COR-L47 (cell line): ENCODE measurements at regions not wholly inside any gene's neighbourhood (a gene's known extent, or its start where the extent isn't known, plus 50 kb on each side); places are given as distances from the start of the nearest gene placed in this dataset.
"Not testable (repeated sequence)": the region's sequence is repeated elsewhere in the genome, so short reads cannot be mapped to it uniquely, and the experiment has no call there.

Experiments used
- DNase-seq: peaks from one replicate; lab custom pipeline; 2025; lab: John Stamatoyannopoulos, UW

DNA sequence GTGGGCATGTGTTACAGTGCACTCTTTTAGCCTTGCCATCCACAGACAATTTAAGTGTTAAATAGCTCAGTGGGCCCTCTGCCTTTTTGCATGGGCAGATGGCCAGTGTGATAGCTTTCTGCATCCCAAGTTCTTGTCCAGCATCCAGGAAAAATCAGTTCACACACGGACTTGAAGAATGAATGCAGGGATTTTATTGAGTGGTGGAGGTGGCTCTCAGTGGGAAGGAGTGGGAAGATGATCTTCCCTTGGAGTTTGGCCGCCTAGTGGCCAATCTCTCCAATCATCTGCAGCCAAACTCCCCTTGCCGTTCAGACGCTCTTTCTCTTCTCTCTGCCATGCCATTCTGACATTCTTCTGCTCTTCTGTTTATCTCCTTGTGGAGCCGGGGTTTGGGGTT lies 322.4 kb upstream of the GRAMD2B start:
- DNase-seq, result no peak

- DNase-seq, result no peak
Measured at GRCh38 chr5:126101901-126102300, 321.3 kb upstream of the GRAMD2B start.

DNA sequence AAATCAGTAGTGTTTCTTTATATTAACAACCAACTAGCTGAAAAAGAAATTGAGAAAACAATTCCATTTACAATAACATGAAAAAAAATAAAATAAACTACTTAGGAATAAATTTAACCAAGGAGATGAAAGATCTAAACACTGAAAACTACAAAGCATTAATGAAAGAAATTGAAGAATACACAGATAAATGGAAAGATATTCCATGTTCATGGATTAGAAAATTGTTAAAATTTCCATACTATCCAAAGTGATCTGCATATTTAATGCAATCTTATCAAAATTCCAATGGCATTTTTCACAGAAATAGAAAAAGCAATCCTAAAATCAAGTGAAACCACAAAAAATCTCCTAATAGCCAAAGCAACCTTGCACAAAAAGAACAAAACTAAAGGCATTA lies 320.2 kb upstream of the GRAMD2B start:
- no peak for DNase-seq

GRCh38 chr5:126103868-126104267 lies 319.3 kb upstream of the GRAMD2B start:
- DNase-seq, result no peak

DNA sequence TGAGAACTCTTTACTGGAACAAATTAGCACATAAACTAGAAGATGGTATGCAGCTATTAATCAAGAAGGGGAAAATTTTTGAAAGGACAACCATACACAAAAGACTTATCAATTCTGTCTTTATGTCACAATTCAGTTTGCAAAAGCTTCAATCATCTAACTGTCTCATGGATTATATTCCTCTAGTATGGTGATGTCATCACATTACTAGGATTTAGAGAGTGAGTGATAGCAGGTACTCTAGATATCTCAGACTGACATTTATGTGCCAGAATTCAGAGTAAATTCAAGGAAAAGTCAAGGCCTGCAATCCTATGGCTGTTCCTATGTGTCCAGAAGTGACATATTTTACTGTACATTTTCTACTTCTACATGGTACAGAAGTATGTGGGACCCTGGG lies 318.9 kb upstream of the GRAMD2B start:
- no peak for DNase-seq

GRCh38 chr5:126104951-126105350 lies 318.3 kb upstream of the GRAMD2B start:
- no peak for DNase-seq

GRCh38 chr5:126106029-126106428 lies 317.2 kb upstream of the GRAMD2B start:
- no peak for DNase-seq

DNA sequence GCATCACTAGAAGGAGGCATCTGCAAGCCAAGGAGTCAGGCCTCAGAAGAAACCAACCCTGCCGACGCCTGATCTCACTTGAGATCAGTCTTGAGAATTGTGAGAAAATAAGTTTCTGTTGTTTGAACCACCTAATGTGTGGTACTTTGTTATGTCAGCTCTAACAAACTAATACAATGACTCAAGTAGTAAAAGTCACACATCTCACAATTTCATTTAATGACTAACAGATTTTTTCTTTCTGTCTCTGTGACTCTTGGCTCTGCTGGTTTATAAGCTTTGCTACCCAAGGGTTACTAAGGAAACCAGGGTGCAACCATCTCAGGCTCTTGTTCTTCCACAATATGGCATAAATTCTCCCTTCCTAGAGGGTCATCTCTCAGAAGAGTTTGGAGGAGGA lies 315.8 kb upstream of the GRAMD2B start:
- no peak for DNase-seq

DNA sequence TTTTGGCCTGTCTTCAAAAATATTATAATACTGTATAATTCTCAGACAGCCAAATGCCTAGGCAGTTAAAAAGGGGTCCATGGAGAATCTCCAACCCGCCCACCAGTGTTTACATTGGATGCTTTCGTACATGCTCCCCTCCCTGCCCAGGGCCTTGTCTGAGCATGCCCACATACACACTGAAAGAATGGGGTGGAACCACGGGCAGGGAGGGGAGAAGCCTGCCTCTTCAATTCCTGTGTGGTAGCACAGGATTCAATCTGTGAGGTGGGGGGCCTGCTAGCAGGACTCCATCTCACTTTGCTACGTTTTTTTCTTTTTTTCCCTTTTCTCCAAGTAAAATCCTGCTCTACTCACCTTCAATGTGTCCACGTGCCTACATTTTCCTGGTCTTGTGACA lies 314.7 kb upstream of the GRAMD2B start:
- DNase-seq, result no peak

DNA sequence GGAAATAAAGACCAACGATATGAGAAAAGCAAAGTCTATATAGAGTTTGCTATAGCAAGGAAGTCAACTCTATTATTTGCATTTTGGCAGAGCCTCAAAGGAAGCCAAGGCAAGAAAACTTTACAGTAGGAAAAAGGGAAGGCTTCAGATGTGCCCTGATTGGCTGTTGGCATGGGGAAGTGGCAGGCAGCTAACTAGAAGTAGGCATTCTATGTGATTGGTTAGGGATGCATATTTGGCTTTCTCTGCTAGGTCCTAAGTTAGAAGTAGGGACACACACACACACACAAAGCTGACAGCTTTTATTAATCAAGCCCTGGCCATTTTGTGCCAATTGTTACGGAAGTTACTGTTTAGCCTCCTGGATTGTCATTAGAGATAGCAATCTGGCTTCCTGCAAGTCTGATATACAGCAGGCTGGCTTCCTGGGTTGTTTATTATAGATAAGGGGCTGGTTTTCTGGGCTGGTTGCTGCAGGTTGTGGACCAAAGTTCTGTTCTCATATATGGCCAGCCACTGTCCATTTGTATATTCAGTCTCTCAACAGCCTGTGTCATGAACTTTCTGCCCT lies 308.1 kb upstream of the GRAMD2B start:
- no peak for DNase-seq

DNA sequence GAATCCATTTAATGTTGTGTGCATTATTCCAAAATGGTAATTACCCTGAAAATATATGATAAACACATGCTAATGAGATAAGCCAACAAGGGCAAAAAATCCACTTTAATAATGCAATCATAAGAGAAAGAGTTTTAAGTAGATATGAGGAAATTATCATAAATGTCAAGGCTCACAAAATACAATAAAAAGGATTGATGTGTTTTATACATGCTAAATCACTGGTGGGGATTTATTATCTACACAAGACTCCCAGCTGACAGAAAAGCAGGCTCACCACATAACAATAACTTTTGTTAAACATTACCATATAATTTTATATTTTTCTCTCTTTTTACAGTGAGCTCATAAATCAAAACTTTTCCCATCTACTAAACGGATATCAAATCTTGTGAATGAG lies 306.2 kb upstream of the GRAMD2B start:
- no peak for DNase-seq

- no peak for DNase-seq
Measured at GRCh38 chr5:126119887-126120442, 303.2 kb upstream of the GRAMD2B start.

DNA sequence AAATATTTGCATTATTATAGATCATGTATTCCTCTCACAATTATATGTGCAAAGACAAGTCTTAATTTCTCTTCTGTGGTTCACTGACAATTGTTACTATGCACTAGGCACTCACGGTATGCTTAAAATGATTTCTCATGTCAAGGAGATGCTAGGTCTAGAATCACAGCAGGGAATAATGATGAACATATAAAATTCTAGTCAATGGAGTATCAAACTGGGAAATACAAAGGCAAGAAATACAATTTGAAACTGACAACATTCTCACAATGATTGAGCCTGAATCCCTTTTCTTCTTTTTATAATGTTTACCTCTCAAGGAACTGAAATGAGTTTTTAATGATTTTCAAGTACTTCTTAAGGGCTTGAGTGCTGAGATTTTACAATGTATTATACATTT lies 302.3 kb upstream of the GRAMD2B start:
- no peak for DNase-seq

- no peak for DNase-seq
Measured at GRCh38 chr5:126122942-126123341, 300.3 kb upstream of the GRAMD2B start.

GRCh38 chr5:126124706-126125345 lies 298.4 kb upstream of the GRAMD2B start:
- no peak for DNase-seq

DNA sequence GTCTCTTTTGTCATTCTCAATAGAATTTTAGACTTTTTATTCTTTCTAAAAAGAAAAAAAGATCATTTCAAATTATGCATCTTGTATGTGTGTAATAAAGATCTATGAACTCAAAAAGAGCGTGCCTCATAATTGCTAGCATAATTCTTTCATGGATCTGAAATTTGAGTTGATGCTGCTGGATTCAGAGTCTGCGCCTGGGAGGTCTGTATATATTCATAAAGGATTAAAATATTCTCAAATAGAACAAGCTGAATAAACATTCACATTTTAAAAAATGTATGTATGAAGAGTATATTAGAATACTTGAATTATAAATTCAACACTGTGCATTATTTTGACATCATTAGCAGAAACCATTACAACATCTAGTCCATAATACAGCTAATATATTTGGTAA lies 297.8 kb upstream of the GRAMD2B start:
- no peak for DNase-seq

DNA sequence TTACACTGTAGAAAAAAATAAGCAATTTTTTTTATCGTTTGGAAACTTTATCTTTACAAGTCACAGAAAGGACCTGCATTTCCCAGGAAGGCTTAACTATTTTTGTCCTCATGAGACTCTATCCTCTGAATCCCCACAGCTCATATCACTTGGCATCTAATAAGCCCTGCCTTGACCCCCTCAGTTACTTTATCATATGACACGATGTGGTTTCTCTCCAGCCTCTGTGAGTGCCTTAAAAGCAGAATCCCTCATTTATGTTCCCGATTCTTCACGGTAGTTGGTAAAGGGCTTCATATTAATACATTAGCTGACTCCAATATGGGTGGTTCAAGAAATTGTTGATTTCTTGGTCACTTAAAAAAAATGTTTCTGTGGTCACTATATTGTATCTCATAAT lies 296.6 kb upstream of the GRAMD2B start:
- no peak for DNase-seq

GRCh38 chr5:126127371-126127770 lies 295.8 kb upstream of the GRAMD2B start:
- not testable (repeated sequence) for DNase-seq

DNA sequence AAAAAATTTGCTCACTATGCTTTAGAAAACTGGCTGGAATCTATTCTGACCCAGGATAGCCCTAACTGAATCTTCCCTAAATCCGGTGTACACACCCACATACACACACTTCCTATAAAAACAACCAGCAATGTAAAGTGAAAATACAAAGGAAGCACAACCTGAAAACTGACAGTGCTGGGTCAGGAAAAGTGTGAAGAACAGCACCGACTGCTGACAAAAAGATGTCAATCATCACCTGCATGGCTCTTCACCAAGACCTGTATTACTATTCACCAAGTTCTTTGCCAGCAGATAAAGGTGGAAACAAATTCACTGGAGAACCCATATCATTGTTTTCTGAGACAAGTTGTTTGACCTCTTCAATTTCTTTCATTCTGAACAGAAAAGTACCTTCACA lies 293.8 kb upstream of the GRAMD2B start:
- DNase-seq, result no peak

GRCh38 chr5:126133424-126133823 lies 289.8 kb upstream of the GRAMD2B start:
- DNase-seq, result no peak

DNA sequence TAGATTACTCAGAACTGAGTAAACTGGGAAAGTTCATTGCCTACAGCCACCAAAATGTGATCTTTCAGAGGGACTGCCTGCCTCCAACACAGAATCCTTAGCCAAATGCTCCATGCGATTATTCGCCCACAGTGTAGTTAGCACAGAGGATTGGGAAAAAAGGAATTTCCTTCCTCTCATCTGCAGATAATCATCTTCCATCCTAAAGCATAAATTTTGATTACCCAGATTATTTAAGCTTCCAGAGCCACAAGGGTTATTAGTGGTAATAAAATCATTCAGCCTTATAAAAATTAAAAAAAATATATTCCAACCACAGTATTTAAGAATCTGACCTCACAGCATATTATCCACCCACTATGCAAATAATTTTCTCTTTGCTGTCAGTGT lies 285.3 kb upstream of the GRAMD2B start:
- DNase-seq, result no peak

DNA sequence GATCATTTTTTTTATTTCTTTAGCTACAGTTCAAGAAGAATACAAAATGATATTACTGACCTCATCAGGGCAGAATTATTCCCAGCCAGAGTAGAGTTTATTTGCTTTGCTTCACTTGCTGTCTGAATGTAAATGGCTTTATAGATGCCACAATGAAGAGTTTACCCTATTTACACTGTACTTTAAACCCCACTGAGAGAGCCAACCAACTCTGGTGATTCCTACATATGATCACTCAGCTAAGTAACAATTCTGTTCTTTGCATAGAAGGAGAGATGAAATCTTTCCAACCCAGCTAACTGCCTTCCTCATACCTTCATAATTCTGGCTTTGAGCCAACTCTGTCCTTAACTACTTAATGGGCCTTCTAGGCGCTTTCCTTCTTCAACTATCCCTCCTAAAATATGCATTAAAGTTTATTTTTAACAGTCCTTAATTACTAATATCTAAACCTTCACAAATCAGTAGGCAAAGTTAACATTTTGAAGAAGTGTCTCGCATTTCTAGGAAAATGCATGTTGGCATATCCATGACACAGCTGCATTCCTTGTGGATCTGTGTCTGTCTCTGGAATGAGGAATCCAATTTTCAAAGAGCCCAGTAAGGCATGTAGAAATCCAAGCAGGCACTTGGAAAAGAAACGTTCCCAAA lies 284.8 kb upstream of the GRAMD2B start:
- no peak for DNase-seq

- no peak for DNase-seq
Measured at GRCh38 chr5:126139086-126139485, 284.1 kb upstream of the GRAMD2B start.

DNA sequence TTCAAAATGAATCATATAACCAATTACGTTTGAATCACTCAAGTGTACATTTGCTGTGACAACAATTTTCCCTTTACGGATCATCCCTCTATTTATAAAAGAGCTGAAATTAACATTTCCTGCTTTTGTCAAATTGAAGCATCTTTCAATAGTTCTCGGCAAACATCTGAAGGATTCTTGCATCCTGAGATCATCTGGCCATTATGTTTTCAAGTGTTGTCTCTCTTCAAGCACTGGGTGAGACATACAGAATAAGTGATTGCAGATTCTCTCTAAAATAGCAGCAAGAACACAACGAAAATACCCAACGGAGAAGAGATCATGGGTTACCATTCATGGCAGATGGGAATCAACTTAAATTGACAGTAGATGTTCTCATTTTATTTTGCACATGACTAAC lies 283.4 kb upstream of the GRAMD2B start:
- DNase-seq, result no peak
